ENCODE measurements at regions not wholly inside any gene's neighbourhood (a gene's known extent, or its start where the extent isn't known, plus 50 kb on each side); places are given as distances from the start of the nearest gene placed in this dataset.

- no peak for TF ChIP-seq CTCF (IDR thresholded peaks at IDR 0.05)
- TF ChIP-seq POLR2AphosphoS5 (IDR thresholded peaks at IDR 0.05), result no peak
These were observed 92.5 kb upstream of the FOXN2 start for GRCh38 chr2:48221846-48222516.
